ENCODE measurements at regions not wholly inside any gene's neighbourhood (a gene's known extent, or its start where the extent isn't known, plus 50 kb on each side); places are given as distances from the start of the nearest gene placed in this dataset.
"Not testable (repeated sequence)": the region's sequence is repeated elsewhere in the genome, so short reads cannot be mapped to it uniquely, and the experiment has no call there.

DNA sequence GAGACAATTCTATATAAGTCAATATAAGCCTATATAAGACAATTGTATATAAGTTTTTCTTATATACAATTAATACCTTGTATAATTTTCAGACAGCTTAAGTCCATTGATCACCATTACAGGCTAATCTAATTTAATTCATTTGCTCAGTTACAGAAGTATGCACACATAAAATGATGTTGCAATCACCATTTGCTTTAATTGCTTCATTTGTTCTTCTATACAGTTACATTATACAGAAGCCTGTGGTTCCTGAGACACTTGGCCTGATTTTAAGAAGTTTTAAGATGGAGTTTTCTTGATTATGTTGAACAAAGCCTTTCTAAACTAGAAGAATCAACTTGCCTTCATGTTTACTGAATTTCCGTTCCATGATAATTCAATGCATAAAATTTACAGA is 314.6 kb upstream of the PDE3A start:
- DNase-seq, result no peak

DNA sequence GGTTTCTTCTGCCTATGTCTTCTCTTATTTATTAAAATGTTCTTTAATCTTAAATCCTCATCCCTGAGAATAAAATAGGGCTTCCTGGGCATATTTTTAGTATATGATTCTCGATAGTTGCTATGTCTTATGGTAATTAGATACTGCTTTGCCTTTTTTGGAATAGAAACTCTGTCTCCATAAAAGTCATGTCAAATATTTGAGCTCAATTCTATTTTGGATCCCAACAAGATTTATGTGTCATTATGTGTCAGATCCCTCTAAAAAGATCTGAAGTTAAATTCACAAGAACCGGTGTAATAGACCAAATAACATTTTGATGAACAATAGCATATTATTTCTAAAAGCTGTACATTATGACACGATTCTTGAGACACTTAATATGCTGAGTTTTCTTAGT is 312.5 kb upstream of the PDE3A start:
- DNase-seq, result no peak

DNA sequence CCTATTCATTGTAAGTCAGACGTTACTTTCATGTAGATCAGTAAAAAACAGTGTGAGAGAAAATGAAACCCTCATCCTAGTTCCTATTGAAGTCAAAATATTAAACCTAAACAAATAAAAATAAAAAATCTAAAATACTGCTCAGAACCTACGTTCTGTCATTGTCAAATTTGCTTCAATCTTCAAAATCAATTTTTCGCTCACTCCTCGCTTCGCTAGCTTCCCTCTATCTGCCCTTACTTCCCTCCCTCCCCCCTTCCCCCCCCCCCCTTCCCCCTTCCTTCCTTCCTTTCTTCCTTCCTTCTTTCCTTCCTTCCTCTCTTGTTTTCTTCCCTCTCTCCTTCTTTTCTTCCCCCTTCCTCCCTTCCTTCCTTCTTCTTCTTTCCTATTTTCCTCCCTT is 310.9 kb upstream of the PDE3A start:
- DNase-seq, result no peak

DNA sequence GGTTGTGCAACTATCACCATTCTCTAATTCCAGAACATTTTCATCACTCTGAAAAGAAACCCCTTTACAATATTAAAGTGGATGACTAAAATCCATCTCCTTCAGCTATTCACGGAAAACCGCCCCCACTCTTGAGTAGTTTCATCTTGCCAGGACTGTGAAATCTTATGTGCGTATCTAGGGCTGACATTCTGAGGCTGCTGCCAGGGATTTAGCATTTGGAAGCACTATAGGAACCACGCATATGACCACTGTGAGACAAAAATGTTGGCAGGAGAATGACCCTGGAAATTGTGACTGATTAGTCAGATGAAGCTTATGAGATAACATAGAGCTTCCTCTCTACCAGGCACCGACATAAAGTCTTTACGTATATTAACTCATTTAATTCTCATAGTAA is 305.2 kb upstream of the PDE3A start:
- DNase-seq, result peak; percentile 12

DNA sequence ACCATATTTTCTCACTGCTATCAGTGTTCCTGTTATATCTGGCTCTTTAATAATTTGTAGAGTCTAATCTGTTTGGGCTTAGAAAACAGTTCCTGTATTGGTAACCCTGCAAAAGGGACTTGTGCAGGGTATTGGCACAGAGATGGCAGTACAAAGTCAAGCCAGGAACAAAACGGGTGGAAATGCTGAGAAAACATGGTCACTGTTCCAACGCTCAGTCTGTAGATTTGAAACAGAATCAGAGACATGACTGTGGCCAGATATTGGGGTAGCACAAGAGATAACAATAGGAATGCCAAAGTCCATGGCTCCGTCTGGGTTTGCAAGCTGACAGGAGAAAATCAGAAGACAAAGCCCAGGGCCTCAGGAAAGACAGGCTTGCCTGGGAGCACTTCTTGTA is 290.7 kb upstream of the PDE3A start:
- no peak for DNase-seq

DNA sequence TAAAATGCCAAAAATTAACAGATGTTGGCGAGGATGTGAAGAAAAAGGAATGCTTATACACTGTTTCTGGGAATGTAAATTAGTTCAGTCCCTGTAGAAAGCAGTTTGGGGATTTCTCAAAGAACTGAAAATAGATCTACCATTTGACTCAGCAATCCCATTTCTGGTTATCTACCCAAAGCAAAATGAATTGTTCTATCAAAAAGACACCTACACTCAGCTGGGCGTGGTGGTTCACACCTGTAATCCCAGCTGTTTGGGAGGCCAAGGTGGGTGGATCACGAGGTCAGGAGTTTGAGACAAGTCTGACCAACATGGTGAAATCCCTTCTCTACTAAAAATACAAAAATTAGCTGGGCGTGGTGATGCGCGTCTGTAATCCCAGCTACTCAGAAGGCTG is 279.3 kb upstream of the PDE3A start:
- DNase-seq, result no peak

DNA sequence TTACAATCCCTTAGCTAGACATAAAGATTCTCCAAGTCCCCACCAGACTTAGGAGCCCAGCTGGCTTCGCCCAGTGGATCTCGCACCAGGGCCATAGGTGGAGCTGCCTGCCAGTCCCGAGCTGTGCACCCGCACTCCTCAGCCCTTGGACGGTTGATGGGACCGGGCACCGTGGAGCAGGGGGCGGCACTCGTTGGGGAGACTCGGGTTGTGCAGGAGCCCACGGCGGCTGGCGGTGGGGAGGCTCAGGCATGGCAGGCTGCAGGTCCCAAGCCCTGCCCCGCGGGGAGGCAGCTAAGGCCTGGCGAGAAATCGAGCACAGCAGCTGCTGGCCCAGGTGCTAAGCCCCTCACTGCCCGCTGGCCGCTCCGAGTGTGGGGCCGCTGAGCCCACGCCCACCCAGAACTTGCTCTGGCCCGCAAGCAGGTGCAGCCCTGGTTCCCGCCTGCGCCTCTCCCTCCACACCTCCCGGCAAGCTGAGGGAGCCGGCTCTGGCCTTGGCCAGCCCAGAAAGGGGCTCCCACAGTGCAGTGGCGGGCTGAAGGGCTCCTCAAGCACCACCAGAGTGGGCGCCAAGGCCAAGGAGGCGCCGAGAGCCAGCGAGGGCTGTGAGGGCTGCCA is 275.0 kb upstream of the PDE3A start:
- DNase-seq, result not testable (repeated sequence)

DNA sequence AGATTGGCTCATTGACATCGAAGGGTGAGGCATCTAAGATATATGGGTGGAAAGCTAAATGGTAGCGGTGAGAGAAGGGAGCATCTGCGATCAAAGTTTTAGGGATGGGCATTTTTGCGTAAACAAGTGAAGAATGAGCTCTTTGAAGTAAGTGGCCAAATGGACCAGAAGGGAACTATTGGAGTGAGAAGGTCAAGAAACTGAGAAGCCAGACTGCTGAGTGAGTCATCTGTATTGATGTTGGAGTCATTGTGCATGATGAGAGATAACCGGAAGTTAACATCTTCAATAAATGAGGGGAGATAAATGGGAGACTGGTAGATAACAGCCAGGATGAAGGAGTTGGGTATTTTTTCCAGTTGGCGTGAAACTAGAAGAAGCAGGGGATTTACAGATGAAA is 271.9 kb upstream of the PDE3A start:
- no peak for DNase-seq

DNA sequence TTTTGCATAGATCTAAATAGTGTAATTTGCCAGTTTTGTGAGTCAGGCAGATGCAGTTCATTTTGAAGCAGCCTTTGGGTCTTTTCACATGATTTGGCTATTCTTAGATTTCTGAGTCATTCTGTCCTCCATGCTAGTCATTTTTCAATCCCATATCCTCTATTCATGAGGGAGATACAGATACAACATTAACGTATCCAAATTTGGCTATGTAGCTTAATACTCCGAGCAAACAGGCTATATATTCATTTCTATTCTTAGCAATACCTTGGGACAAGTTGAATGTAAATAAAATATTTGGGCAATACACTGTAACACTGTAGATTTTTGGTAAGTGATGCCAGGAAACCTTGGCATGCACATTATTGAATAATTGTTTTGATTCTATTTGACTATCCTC is 270.7 kb upstream of the PDE3A start:
- DNase-seq, result peak; percentile 61

DNA sequence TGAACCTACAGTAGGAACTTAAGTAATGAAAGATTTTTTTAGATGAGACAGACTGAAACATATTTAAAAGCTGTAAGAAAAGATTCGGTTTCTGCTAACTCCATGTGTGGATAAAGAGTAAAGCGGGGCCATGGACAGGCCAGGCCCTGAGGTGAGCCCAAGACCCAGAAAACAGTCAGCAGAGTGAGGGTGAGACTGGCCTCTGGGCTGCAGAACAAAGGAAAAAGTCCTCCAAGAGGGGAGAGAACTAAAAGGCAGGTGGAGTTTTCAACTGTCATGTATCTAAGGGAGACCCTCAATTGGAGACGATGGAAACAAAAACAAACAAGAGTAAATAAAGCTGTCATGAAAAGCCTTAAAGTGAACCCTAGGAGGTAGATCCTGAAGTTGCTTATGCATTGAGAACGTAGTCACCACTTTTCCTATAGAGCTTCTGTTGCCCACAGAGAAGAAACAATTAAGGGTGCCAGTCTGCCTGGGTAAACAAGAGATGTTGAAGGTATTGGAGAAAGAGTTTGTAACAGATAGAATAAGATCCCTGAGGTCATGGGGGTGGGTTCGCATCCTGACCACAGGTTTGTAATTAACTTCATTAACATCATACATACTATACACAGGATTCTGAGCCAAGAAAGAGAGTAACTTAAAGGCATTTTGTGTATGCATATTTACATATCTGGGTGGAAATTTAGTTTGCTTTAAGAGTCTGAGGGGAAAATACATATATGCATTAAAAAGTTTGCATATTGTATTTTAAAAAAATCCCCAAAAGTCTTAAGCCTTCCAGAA is 268.7 kb upstream of the PDE3A start:
- DNase-seq, result no peak

DNA sequence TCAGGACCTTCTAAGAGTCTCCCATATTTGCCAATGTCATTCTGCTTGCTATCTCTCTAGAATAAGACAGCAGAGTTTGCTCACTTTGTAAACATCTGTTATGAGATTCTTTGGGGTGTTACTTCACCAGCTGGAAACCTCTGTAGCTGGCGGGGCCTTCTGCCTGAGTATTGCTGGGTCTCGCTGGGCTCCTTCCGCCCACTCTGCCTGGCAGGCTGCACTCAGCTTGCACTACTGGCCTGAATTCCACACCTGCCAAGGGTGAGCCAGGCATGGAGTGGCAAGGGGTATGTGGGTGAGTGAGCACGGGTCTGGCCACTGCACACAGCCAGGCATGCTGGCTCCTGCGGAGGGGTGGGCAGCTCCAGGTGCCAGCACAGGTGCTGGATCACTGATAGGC is 267.3 kb upstream of the PDE3A start:
- no peak for DNase-seq

DNA sequence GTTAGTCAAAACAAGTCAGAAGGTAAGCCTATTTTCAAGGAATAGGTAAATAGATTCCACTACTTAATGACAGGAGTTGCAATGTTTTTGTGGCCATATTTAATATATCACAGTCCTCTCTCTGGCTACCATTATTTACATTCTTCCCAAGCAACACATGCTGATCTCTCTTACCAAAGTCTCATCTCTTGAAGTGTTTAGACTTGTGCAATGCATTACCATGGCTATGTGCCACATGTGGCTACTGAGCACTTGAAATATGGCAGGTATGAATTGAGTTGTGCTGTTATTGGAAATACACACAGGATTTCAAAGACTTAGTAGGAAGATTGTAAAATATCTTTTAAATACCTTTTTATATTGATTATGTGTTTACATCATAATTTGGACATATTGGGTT is 262.4 kb upstream of the PDE3A start:
- DNase-seq, result no peak

DNA sequence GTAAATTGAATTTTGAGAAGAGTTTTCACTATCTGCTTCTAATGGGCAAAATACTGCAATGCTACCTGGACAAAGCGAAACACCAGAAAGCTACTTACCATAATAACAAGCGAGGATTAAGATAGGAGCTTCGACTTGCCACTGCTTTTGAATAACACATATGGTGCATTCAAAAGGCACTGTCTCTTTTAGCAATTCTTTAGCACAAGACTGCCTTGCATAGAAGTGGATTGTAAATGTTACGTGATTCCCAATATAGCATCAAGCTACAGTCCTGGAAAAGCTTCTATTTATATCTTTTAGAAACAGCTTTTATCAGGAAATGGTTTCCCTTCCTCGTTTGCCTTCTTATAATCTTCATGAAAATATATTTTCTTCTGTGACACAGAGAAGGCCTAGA is 258.7 kb upstream of the PDE3A start:
- no peak for DNase-seq

DNA sequence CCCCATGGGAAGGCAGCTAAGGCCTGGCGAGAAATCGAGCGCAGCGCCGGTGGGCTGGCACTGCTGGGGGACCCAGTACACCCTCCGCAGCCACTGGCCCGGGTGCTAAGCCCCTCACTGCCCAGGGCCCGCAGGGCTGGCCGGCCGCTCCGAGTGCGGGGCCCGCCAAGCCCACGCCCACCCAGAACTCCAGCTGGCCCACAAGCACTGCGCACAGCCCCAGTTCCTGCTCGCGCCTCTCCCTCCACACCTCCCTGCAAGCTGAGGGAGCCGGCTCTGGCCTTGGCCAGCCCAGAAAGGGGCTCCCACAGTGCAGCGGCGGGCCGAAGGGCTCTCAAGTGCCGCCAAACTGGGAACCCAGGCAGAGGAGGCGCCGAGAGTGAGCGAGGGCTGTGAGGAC is 253.0 kb upstream of the PDE3A start:
- not testable (repeated sequence) for DNase-seq

DNA sequence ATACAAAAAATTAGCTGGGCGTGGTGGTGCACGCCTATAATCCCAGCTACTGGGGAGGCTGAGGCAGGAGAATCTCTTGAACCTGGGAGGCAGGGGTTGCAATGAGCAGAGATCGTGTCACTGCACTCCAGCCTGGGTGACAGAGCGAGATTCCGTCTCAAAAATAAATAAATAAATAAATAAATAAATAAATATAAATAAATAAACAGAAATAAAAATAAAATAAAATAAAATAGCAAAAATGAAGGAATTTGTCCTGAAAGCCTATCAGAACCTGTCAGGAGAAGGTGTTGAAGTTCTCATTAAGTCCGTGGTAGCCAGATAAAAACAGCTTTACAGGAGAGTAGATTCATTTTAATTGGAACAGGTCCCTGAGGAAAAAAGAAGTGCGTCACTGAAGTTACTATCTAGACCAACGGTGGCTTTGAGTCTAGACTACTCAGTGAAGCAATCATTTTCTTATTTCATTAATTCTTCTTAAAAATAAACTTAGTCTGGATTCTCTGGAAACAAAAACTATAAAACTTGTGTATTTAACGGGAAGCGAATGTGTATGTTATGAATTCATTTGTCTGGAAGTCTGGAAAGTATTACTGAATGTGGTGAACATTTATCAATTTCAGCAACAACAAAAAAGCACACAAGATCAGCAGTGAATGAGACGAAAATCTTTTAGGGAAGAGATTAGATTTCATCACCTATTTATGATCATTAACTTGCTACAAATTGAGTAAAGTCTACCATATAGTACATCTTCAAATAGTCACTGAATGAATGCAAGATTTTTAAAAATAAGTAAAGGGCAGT is 248.5 kb upstream of the PDE3A start:
- DNase-seq, result peak; percentile 49

DNA sequence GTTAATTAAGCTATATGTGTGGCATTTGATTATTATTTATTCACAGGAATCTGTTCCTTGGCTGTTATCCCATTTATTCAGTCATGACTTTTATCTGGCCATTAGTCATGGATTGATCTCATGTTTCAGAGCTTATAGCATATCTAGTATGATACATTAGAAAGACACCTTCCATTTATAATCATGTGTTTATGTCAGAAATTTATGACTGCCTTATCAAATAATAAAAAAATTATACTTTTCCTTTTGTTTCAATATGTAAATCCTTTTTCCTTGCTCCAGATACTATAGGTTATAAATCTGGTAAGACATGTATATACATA is 248.0 kb upstream of the PDE3A start:
- DNase-seq, result no peak

DNA sequence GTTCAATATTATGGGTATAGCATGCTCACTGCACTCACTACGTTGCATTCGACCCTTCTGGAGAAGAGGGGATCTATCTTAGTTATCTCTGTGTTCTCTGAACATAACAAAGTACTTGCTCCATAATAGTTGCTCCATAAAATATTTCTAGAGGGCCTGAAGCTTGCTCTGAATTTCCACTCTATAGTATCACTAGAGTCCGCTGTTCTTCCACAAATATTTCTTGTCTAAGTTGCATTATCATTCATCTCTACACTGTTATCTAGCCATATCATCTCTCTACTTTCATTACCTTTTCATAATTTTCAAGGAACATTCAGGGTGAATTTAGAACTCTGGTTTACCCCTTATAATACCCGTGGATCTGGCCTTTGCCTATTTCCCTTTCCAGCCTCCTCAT is 246.1 kb upstream of the PDE3A start:
- DNase-seq, result no peak

DNA sequence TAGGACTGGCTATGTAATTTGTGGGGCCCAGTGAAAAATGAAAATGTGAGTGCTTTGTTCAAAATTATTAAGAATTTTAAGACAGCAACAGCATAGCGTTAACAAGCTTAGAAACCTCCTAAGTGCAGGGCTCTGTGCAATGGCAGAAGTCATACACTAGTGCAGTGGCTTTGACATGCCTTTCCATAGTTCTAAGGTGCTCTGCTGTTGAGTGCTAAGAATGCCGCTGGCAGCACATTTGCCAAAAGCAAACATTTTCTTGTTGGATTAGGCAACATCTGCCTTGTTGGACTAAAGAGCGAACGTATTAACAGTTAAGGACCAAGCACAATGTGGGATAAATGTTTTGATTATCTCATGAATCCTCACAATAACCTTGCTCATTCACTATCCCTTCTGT is 244.9 kb upstream of the PDE3A start:
- DNase-seq, result no peak

DNA sequence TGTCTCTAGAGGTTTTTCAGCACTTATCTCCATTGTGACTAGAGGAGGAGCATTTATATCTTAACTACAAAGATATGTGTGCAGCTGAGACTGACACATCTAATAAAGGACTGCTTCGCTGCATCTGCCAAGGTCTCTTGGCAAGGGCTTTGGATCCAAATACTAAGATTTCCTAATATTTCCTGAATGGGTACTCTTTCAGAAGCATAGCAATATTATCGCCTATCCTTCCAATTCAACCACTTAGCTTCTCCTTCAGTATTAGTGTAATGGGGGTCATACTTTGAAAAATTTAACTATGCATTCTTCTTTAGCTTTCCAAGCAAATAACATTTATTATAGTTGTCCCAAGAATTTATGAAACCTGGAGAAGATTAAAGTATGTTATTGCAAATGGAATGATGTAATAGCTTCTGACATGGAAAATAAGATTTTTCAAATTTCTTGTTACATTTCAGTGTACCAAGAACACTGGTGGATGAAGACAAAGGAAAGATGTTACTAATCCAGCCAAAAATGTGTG is 243.0 kb upstream of the PDE3A start:
- DNase-seq, result peak; percentile 39

DNA sequence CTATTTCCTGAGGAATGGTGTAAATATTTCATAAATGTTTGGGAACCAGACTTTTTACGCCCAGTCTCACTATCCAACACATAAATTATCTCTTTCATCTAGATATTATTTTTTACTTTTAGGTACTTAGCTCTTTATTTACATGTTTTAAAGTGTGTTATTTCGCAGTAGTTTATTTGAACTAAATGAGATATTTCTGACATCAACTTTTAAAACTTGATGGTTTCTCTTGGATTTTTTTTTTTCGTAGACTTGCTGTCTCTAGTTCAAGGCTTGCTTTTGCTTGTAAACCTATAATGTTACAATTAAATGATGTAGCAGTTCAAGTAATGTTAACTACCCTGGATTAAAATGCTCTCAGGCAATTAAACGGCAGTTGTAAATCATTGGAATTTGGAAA is 241.7 kb upstream of the PDE3A start:
- DNase-seq, result no peak

DNA sequence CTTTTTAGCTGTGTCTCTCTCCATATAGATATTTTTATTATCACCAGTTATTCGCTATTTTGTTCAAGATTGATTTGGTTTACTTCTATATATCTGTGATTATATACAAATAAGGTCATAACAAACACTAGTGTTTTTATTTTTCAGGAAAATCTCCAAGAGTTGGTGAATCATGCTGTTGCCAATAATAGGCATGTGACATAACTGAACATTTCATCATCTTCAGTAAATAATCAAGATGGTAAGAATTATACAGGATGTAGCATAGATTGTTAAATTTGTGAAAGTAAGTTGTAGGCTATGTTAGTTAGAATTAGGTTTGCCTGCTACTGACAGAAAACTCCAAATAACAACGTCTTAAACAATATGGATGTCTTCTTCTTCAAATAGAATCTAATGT is 240.9 kb upstream of the PDE3A start:
- DNase-seq, result no peak

DNA sequence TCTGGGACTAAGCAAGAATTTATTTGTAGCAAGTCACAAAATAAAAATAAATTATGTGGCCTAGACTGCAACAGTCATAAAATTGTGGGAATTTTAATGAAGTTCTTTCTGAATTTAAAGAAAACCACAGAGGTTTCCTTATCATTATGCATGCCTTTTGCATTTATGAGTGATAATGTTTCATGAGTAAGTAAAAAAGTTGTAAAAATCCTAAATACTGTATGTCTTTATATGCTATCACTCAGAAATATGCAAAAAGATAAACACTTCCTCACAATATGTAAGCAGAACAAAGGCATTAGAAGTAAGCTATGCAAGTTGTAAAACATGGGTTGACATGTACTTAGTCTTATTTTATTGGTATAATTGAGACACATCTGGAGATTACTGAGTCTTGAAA is 239.4 kb upstream of the PDE3A start:
- no peak for DNase-seq

DNA sequence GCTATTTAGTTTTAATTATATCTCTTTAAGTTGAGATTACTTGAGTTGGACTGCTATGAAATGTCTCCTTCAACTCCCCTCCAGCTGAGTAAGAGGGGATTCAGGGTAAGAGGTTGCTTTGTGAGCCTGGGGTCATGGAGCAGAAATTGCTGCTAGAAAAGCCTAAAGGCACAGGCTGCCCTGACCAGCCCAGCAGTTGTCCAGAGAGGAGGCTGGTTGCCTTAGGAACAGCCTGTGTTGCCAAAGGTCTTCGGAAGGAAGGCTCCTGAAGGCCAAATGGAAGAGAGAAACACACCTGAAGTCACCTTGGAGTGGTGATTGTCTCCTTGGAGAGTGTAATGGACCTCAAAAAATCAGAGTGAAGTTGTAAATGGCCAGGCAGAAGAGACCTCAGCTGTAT is 235.5 kb upstream of the PDE3A start:
- no peak for DNase-seq

DNA sequence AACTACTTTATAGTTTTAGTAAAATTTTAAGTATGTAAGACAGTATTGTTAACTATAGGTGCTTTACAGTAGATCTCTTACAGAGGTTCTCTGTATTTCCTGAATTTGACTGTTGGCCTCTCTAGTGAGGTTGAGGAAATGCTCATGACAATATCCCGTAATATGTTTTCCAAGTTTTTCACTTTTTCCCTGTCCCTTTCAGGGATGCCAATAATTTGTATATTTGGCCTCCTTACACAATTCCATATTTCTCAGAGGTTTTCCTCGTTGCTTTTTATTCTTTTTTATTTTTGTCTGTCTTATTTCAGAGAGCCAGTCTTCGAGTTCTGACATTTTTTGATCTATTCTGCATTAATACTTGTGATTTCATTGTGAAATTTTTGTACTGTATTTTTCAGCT is 233.7 kb upstream of the PDE3A start:
- DNase-seq, result no peak
